Neural progenitor cell (in vitro differentiated cells): ENCODE measurements at regions not wholly inside any gene's neighbourhood (a gene's known extent, or its start where the extent isn't known, plus 50 kb on each side); places are given as distances from the start of the nearest gene placed in this dataset.

Experiments
- DNase-seq: peaks from one replicate; pipeline ENCODE4 v3.0.0-alpha.2; 2016; ENCODE audit warnings: low spot score
- H2AFZ ChIP-seq: fragments of 200-600 bp; sonication (generic); replicated peaks from 2 replicates; pipeline ENCODE4 v1.6.1; 2016; ENCODE audit warnings: antibody characterized with exemption
- H3F3A ChIP-seq: fragments of 200-600 bp; sonication (generic); 2 replicates; pipeline ENCODE4 v1.6.1; 2016; ENCODE audit warnings: antibody characterized with exemption, low read depth
- H3K27ac ChIP-seq: fragments of 200-600 bp; sonication (generic); 2 replicates; pipeline ENCODE4 v1.5.1; 2016; ENCODE audit warnings: mild to moderate bottlenecking
- H3K27me3 ChIP-seq: fragments of 200-600 bp; sonication (generic); 2 replicates; pipeline ENCODE4 v1.6.1; 2016; ENCODE audit warnings: mild to moderate bottlenecking, moderate library complexity
- H3K36me3 ChIP-seq: fragments of 200-600 bp; sonication (generic); 2 replicates; pipeline ENCODE4 v1.5.1; 2016
- H3K4me1 ChIP-seq: fragments of 200-600 bp; sonication (generic); 2 replicates; pipeline ENCODE4 v1.6.1; 2016; ENCODE audit warnings: mixed run types
- H3K4me2 ChIP-seq: fragments of 200-600 bp; sonication (generic); 2 replicates; pipeline ENCODE4 v1.6.1; 2016
- H3K4me3 ChIP-seq: fragments of 200-600 bp; sonication (generic); 2 replicates; pipeline ENCODE4 v1.5.1; 2016
- H3K79me2 ChIP-seq: fragments of 200-600 bp; sonication (generic); 2 replicates; pipeline ENCODE4 v1.6.1; 2016; ENCODE audit warnings: low read depth
- H3K9ac ChIP-seq: fragments of 200-600 bp; sonication (generic); 2 replicates; pipeline ENCODE4 v1.6.1; 2016
- H3K9me3 ChIP-seq: fragments of 200-600 bp; sonication (generic); 2 replicates; pipeline ENCODE4 v1.5.1; 2016; ENCODE audit warnings: low read depth
- H4K20me1 ChIP-seq: fragments of 200-600 bp; sonication (generic); 2 replicates; pipeline ENCODE4 v1.6.1; 2016; ENCODE audit warnings: low read depth
- H3K27ac Mint-ChIP-seq: 3 replicates; pipeline ENCODE4 v1.8.0; 2021; ENCODE audit warnings: mixed read lengths
- H3K27me3 Mint-ChIP-seq: 2 replicates; pipeline ENCODE4 v1.8.0; 2022; ENCODE audit warnings: low read depth, mild to moderate bottlenecking, inconsistent platforms, moderate library complexity, mixed read lengths; ENCODE audit not compliant: insufficient read depth
- H3K36me3 Mint-ChIP-seq: 3 replicates; pipeline ENCODE4 v1.8.0; 2021; ENCODE audit warnings: mixed read lengths
- H3K4me1 Mint-ChIP-seq: 3 replicates; pipeline ENCODE4 v1.8.0; 2021; ENCODE audit warnings: mixed read lengths
- H3K4me3 Mint-ChIP-seq: 3 replicates; pipeline ENCODE4 v1.8.0; 2021; ENCODE audit warnings: mild to moderate bottlenecking, moderate library complexity, mixed read lengths
- H3K9me3 Mint-ChIP-seq: 3 replicates; pipeline ENCODE4 v1.8.0; 2020; ENCODE audit warnings: mixed read lengths
- CTCF ChIP-seq: fragments of 200-600 bp; sonication (generic); IDR thresholded peaks from 2 replicates; pipeline ENCODE4 v1.5.1; 2017; ENCODE audit warnings: antibody characterized with exemption, mild to moderate bottlenecking
- EZH2 ChIP-seq: fragments of 200-600 bp; sonication (generic); IDR thresholded peaks from 2 replicates; pipeline ENCODE4 v1.6.1; 2017; ENCODE audit warnings: antibody characterized with exemption, mild to moderate bottlenecking, moderate library complexity
- EZH2phosphoT487 ChIP-seq: fragments of 200-600 bp; sonication (generic); IDR thresholded peaks from 2 replicates; pipeline ENCODE4 v1.6.1; 2017; ENCODE audit warnings: antibody characterized with exemption

- peaks cover 3% of the 10 kb centered on the region for H3K4me1 ChIP-seq
- H3K36me3 ChIP-seq = no peaks in the 10 kb centered on the region
- H3K27me3 Mint-ChIP-seq = peaks cover 2% of the 10 kb centered on the region
- H3K9ac ChIP-seq = no peak overlapping the region
- H3K27ac Mint-ChIP-seq = no peak overlapping the region
- no peak for TF ChIP-seq EZH2
- no peak for TF ChIP-seq CTCF
- no peak for TF ChIP-seq EZH2phosphoT487
- H3F3A ChIP-seq = no peaks in the 10 kb centered on the region
- no peaks in the 10 kb centered on the region for H4K20me1 ChIP-seq
- H3K27ac ChIP-seq = no peak overlapping the region
- no peak overlapping the region for H2AFZ ChIP-seq
- no peak overlapping the region for H3K4me2 ChIP-seq
- H3K36me3 Mint-ChIP-seq = no peaks in the 10 kb centered on the region
- peaks cover 6% of the 10 kb centered on the region for H3K9me3 ChIP-seq
- H3K79me2 ChIP-seq = no peaks in the 10 kb centered on the region
- no peak for DNase-seq
- H3K4me3 Mint-ChIP-seq = no peak overlapping the region
- H3K9me3 Mint-ChIP-seq = peaks cover 3% of the 10 kb centered on the region
- no peaks in the 10 kb centered on the region for H3K27me3 ChIP-seq
- no peak overlapping the region for H3K4me3 ChIP-seq
- H3K4me1 Mint-ChIP-seq = no peaks in the 10 kb centered on the region
Measured at GRCh38 chr14:39621678-39622077, 189.4 kb upstream of the FBXO33 start.

DNA sequence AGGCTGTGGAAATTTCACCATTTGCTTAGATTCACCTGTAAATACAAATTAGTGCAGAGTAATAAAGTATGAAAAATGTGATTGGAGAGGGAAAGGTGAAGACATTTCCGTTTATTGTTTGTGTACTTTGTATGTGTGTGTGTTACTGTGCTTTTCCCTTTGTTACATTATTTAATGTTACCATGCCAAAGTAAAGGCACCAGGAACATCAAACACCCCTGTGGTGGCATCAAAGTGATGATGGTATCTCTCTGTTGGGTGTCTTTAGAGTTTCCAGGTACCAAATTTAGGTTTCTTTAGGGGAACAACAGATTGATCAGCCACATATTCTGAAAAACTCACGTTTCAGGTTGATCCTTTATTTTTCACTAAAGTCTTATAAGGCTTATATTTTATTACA lies 189.0 kb upstream of the FBXO33 start:
- Histone ChIP-seq H3K4me1 (peaks cover 7% of the 10 kb centered on the region), H3K9me3 (peaks cover 6% of the 10 kb centered on the region), H3K36me3 (no peaks in the 10 kb centered on the region), H3K4me3 (no peak overlapping the region), H2AFZ (no peak overlapping the region), H3K4me2 (no peak overlapping the region), H3K27me3 (no peaks in the 10 kb centered on the region), H3K79me2 (no peaks in the 10 kb centered on the region), H4K20me1 (no peaks in the 10 kb centered on the region), H3K9ac (no peak overlapping the region), H3K27ac (no peak overlapping the region), H3F3A (no peaks in the 10 kb centered on the region)
- Mint-ChIP-seq H3K27ac (no peak overlapping the region), H3K4me3 (no peak overlapping the region), H3K4me1 (no peaks in the 10 kb centered on the region), H3K9me3 (peaks cover 3% of the 10 kb centered on the region), H3K27me3 (peaks cover 2% of the 10 kb centered on the region), H3K36me3 (no peaks in the 10 kb centered on the region)
- TF ChIP-seq EZH2 (no peak), CTCF (no peak), EZH2phosphoT487 (no peak)
- DNase-seq = no peak

- Histone ChIP-seq H3K4me1 (peaks cover 7% of the 10 kb centered on the region), H2AFZ (no peak overlapping the region), H4K20me1 (no peaks in the 10 kb centered on the region), H3K4me2 (no peak overlapping the region), H3K79me2 (no peaks in the 10 kb centered on the region), H3K27ac (no peak overlapping the region), H3K27me3 (no peaks in the 10 kb centered on the region), H3K9me3 (peaks cover 2% of the 10 kb centered on the region), H3F3A (no peaks in the 10 kb centered on the region), H3K9ac (no peak overlapping the region), H3K4me3 (no peak overlapping the region), H3K36me3 (no peaks in the 10 kb centered on the region)
- H3K27ac Mint-ChIP-seq = no peak overlapping the region
- no peaks in the 10 kb centered on the region for H3K36me3 Mint-ChIP-seq
- no peaks in the 10 kb centered on the region for H3K4me1 Mint-ChIP-seq
- no peak for TF ChIP-seq EZH2
- no peak for DNase-seq
- no peaks in the 10 kb centered on the region for H3K9me3 Mint-ChIP-seq
- no peak overlapping the region for H3K4me3 Mint-ChIP-seq
- peaks cover 2% of the 10 kb centered on the region for H3K27me3 Mint-ChIP-seq
Measured at GRCh38 chr14:39617537-39617936, 185.3 kb upstream of the FBXO33 start.

- Histone ChIP-seq H3K27ac (no peak overlapping the region), H3K27me3 (no peaks in the 10 kb centered on the region), H3K4me1 (peaks cover 7% of the 10 kb centered on the region), H3K4me2 (no peak overlapping the region), H3F3A (no peaks in the 10 kb centered on the region), H3K4me3 (no peak overlapping the region), H3K36me3 (no peaks in the 10 kb centered on the region), H3K79me2 (no peaks in the 10 kb centered on the region), H4K20me1 (no peaks in the 10 kb centered on the region), H3K9me3 (no peaks in the 10 kb centered on the region), H3K9ac (no peak overlapping the region), H2AFZ (no peak overlapping the region)
- Mint-ChIP-seq H3K9me3 (no peaks in the 10 kb centered on the region), H3K36me3 (no peaks in the 10 kb centered on the region), H3K4me3 (no peak overlapping the region), H3K27ac (no peak overlapping the region), H3K4me1 (no peaks in the 10 kb centered on the region), H3K27me3 (peaks cover 2% of the 10 kb centered on the region)
- no peak for DNase-seq
- TF ChIP-seq CTCF (no peak), EZH2 (no peak), EZH2phosphoT487 (no peak)
Measured at GRCh38 chr14:39615352-39615751, 183.1 kb upstream of the FBXO33 start.
